GM21360 (cell line): ENCODE measurements at regions not wholly inside any gene's neighbourhood (a gene's known extent, or its start where the extent isn't known, plus 50 kb on each side); places are given as distances from the start of the nearest gene placed in this dataset.

Experiments used
- ATAC-seq: cut with Tn5 transposase; IDR thresholded peaks from one replicate; pipeline ENCODE4 v1.9.1; 2021; ENCODE audit warnings: mild to moderate bottlenecking, moderate library complexity; ENCODE audit not compliant: unreplicated experiment

- ATAC-seq = no peak
Measured at GRCh38 chr1:198903203-198903602, 264.4 kb downstream of the PTPRC start.

DNA sequence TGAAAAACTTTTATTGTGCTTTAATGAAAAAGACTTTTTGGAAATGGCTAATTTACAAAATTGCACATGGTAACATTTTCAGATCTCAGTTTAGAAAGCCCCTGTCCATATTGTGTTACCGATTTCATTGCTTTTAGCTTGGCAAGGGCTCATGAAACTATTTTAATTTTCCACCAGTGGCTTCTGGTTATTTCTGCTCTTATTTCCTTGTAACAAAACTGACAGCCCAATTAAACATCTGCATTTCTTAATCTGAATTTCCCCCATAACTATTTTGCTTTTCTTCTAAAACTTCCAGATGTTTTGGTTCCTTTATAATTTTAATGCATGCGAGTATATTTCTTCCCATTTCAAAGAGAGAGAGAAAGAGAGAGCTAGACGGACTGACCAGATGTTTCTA is 264.8 kb downstream of the PTPRC start:
- no peak for ATAC-seq

DNA sequence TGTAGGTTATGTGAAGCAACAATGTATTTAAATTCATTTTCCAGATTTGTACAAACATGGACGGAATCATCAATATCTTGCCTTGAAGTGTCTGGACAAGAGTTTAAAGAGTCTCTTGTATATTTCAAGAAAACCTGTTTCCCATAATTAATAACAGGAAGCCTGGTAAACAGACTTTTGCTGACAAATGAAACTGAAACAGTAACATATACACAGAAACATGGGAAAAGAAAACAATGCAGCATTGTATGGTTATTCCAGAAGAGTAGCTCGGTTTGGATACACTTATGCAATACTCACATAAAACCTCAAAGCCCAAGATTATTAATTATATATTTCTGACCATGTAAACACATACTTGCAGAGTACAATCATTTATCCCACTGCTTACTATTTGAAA is 265.5 kb downstream of the PTPRC start:
- ATAC-seq = no peak

DNA sequence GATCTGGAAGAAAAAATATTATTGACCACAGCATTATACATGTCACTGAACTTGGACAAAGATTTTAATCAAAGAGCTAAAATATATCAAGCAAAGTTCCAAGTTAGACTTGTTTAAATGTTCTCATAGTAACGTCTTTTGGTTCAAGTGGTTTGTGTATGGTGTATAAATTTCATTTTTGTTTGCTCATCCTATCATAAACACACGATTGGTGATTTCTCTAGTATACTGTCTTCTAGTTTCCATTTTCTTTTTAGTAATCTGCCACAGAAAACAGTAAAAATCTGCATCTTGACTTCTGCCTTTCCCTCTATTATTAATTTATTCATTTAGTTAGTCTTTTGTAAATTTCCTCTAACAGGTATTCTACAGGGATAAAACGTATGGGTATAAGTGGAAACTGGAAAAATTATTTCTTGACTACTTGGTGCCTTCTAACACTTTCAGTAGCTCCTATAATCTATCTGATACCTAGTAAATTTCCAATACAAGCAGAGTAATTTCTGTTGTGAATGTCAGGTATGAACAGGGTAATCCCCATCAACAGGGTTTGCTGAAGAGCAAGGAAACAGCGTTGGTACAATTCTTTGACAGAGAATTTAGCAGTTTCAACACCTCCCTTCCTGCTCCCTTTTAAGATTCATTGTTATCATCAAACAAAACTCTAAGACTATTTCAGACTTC is 268.0 kb downstream of the PTPRC start:
- ATAC-seq = no peak

DNA sequence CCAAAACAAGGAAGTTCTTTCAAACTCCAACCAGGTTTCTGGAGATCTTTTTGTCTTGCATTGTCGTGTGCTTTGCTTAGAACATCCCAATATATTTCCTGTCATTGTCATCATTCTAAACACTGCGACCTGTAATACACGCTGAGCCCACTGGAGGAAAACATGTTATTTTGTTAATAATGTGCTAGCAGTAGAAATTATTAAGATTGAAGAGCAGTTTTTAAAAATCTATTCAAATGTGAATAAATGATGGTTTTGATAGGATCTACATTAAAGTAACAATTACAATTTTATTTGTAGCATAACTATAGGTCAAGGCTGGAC is 268.5 kb downstream of the PTPRC start:
- ATAC-seq = no peak

DNA sequence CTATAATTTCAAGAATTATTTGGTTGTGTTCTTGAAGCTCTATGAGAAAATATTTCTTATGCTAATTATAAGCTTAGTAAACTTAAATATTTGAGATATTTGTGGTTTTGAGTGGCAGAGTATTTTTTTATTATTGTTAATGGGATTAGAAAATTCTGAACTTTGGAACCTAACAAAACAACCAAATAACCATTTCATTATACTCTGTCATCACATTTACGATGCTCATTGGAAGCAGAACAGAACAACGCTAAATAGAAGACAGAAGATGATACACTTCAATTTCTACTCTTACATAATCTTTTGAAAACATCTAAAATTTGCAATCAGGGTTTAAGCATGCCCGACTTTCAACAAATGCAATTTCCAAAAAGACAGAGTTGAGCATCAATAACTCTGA is 270.2 kb downstream of the PTPRC start:
- no peak for ATAC-seq

GRCh38 chr1:198909973-198910372 is 271.1 kb downstream of the PTPRC start:
- no peak for ATAC-seq

DNA sequence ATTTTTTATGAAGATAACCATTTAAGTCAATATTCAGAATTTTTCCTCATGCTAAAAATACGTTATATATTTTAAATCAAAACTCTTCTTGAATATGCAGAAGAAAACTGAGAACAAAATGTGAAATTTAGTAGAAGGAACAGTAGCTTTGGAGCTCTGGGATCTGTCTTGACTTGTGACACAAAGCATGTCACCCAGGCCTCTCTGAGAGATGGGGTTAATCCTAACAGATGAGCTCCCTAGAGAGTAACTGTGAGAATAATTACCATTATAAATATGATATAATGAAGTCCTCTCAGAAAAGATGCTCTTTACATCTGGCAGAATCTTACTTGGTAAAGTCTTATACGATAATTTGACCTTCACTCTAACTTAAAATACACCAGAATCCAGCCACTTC is 272.0 kb downstream of the PTPRC start:
- ATAC-seq = no peak

- no peak for ATAC-seq
Measured at GRCh38 chr1:198912046-198912445, 273.2 kb downstream of the PTPRC start.

GRCh38 chr1:198913667-198914066 is 274.8 kb downstream of the PTPRC start:
- ATAC-seq = no peak

DNA sequence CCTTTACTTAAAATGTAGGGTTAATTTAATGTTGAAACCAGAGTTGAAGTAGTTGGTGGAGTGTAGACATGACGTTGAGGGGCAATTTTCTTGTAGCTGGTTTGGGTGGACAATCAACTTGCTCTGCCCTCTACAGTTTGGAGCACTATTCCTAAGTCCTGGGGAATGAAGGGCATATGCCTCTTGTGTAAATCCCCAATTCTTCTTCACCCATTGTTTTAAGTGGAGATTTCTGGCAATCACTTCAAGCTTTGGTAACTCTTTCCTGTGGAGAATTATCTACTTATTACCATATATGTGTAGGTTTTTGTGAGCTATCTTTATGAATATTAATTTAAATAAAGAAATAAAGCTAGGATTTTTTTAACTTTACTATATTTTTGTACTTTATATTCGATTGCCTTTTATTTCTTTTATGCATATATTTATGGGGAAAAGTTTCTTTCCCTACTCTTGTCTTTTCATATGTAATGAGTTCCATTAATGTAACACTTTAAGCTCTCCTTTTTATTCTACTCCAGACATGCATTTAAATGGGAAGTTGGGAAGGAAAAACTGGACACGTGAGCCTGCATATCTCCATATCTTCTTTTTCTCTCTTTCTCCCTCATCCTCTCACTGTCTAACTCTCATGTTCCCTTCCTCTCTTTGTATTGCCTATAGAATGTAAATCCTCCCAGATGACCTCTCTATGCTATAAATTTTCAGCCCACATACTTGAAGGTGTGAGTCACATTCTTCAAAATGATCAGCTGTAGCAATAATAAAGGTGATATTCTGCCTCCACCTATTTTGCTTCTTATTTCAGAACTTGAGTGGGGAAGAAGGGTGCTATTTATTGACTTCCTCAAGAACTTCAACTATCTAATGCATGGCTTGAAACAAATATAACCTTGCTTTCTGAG is 276.7 kb downstream of the PTPRC start:
- ATAC-seq = no peak

- no peak for ATAC-seq
Measured at GRCh38 chr1:198917226-198917625, 278.4 kb downstream of the PTPRC start.

DNA sequence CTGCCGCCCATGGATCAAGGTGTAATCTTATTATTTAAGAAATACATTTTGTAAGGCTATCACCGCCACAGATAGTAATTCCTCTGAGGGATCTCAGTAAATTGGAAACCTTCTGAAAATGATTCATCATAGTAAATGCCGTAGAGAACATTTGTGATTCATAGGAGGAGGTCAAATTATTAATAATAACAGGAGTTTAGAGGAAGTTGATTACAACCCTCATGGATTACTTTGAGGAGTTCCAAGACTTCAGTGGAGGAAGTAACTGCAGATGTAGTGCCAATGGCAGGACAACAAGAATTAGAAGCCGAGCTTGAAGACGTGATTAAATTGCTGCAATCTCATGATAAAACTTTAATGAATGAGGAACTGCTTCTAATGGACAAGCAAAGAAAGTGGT is 280.1 kb downstream of the PTPRC start:
- no peak for ATAC-seq

DNA sequence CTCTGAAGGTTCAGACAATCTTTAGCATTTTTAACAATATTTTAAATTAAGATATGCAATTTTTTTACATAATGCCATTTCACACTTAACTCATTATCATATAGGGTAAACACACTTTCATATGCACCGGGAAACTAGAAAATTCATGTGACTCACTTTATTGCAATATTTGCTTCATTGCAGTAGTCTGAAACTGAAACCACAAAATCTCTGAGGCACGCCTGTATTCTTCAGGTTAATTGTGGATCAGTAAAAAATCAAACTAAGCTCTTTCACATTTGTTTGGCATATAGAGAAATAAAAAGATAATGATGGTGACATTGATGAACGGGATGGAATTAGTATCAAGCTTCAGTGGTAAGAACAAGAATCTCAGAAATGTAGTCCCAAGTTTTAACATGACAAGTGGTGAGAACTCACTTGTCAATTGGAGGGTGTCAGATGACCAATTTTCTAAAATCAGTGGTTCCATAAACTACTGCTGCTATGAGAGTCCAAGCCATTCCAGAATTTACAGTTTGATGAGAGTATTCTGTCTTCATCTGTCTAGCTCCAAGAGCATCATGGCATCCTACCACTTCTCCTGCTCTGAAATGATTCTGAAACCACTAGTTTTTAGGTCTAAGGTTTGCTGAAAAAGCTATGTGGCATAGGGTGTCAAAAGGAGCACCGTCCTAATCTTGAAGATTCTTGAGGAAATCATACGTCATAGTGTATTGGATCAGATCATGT is 281.0 kb downstream of the PTPRC start:
- peak; percentile 50 for ATAC-seq

- peak; percentile 78 for ATAC-seq
Measured at GRCh38 chr1:198922638-198923430, 284.0 kb downstream of the PTPRC start.

- ATAC-seq = no peak
Measured at GRCh38 chr1:198923993-198924392, 285.2 kb downstream of the PTPRC start.

- no peak for ATAC-seq
Measured at GRCh38 chr1:198925567-198925966, 286.7 kb downstream of the PTPRC start.

DNA sequence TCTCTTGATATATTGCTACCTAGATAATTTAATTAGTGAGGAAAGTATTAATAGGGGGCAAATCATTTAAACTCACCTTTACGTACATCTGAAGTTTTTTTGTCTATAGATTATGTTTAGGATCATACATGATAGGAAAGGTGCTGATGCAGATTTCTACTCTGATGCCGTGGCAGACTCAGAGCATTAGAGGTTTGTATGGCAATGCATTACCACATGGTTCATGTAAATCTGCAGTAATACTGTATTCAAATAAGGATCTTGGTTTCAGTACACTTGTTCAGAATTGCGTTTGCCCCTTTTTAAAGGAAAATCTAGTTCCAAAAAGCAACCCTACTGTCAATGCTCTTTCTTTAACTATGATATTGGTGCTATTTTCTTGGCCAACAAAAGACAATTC is 288.3 kb downstream of the PTPRC start:
- no peak for ATAC-seq

- ATAC-seq = no peak
Measured at GRCh38 chr1:198929111-198929604, 290.3 kb downstream of the PTPRC start.

- peak; percentile 67 for ATAC-seq
Measured at GRCh38 chr1:198929961-198930599, 291.2 kb downstream of the PTPRC start.
